LNCAP (cell line): ENCODE measurements at regions not wholly inside any gene's neighbourhood (a gene's known extent, or its start where the extent isn't known, plus 50 kb on each side); places are given as distances from the start of the nearest gene placed in this dataset.

Experiments used
- CTCF ChIP-seq: fragments of 450-650 bp; IDR thresholded peaks from 2 replicates; pipeline ENCODE4 v1.5.1; 2017; ENCODE audit warnings: mild to moderate bottlenecking

GRCh38 chr22:49290711-49291110, 537.0 kb downstream of the BRD1 start:
- TF ChIP-seq CTCF, result no peak

GRCh38 chr22:49289822-49290679, 537.6 kb downstream of the BRD1 start:
- TF ChIP-seq CTCF, result no peak

- TF ChIP-seq CTCF, result no peak
Measured at GRCh38 chr22:49286181-49286760, 541.4 kb downstream of the BRD1 start.

- no peak for TF ChIP-seq CTCF
Measured at GRCh38 chr22:49284931-49285330, 542.7 kb downstream of the BRD1 start.

GRCh38 chr22:49284056-49284784, 543.5 kb downstream of the BRD1 start:
- TF ChIP-seq CTCF, result no peak

- no peak for TF ChIP-seq CTCF
Measured at GRCh38 chr22:49282596-49282995, 545.1 kb downstream of the BRD1 start.

GRCh38 chr22:49281467-49282340, 546.0 kb downstream of the BRD1 start:
- no peak for TF ChIP-seq CTCF
